ENCODE measurements at regions not wholly inside any gene's neighbourhood (a gene's known extent, or its start where the extent isn't known, plus 50 kb on each side); places are given as distances from the start of the nearest gene placed in this dataset.

DNA sequence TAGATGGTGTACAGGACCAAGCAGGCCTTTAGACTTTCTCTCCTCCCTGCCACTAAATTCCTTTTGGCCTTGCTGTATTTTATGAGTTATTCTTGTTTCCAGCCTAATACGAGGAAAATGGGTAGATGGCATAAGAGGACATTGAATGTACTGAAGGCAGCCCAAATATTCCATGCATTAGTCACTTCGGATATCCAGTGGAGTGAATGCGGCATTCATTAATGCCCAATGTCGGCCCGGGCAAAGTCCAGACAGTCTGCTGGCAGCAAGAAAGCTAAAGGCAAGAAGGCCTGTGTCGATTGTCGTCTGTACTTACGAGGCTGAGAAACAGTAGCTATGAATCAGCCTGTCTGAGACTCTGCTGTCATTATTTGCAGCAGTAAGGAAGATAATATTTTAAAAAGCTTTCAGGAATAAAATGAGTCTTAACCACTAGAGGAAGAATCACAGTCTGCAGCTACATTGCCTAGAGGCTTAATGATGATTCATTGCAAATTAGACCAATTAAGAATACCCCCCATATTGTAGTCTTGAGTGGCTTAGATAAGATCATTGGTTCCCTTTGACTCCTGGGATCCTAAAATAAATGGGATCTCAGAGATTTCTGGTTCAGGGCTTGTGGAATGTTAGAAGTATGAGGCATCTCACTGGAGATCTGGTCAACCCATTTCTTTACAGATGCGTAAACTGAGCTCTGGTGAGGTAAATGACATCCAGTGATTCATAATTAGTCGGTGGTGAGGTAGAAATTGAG, 534.1 kb upstream of the JAG1 start:
- no peak for DNase-seq (ENCODE audit: low read depth in 3 of 3)

DNA sequence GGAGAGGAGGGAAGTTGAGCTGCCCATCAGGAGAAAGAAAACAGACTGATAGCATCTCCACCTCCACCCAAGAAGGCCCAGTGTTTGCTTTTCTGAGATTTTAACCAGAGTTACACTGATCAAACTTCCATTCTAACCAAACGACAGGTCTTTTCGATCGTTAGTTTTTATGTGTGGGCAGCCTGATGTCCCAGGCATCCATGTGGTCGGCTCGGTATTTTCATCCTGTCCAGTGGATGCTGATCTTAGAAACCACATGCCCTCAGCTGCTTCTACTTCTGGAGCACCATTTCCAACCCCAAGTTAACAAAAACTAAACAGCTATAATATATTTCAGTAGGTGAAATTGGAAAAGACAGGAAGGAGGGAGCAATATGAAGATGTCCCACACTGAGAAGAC, 536.8 kb upstream of the JAG1 start:
- DNase-seq (ENCODE audit: low read depth in 3 of 3) = no peak

DNA sequence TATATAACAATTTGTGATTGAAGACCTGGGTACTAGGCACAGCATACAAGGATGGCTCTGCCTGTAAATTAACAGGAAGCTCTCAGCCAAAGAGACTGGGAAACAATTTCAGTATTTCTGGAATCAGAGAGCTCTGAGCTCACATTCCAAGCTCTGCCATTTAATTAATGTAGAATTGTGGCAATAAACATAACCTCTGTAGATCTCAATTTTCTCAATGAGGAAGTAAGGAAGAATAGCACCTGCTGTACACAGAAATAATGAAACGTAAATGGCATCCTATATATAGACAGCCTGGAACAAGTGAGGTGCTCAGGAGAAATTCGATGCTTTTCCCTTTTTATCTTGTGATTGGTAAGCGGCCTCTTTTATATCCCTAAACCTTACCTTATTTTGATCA, 538.5 kb upstream of the JAG1 start:
- no peak for DNase-seq (ENCODE audit: low read depth in 3 of 3)

DNA sequence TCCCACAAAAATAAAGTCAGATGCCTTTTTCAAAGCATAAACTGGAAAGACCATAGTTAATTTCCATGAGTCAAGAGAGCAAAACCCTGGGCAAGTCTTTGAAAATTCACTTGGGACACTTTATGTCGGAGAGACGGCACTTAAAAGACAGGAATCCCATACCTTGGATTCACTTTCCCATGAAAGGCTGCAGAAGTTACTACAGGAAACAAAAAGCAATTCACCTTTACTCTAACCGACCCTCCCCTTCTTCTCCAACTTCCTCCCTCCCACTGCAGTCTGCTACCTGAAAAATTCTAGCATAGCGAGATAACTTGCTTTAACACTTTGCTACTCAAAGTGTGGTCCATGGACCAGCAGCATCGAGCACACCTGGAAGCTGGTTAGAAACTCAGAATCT, 539.1 kb upstream of the JAG1 start:
- no peak for DNase-seq (ENCODE audit: low read depth in 3 of 3)

DNA sequence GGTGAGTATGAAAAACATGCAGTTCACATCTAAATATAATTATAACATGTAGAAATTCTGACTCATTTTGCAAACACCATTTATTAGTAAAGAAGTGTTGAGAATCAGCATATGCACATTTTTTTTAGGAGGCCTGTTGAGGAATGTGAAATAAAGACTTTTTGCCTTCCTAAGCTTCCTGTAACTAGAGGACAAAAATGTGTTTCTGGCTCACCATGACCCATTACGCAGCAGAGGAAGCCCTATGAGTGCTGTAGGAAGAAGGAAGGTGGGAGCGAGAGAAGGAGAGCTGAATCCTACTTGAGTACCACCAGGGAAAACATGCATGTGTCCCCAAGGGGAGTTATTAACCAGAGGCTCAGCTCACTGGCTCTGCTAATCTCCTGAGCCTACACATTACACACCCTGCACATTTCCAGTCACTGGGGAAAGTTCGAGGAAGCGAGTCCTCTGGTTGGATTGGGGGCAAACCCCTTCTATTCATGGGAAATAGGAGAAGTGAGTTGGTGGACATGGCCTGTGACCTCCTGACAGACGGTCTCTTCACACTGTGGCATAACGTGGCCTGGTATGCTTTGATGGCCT, 540.5 kb upstream of the JAG1 start:
- no peak for DNase-seq (ENCODE audit: low read depth in 3 of 3)

DNA sequence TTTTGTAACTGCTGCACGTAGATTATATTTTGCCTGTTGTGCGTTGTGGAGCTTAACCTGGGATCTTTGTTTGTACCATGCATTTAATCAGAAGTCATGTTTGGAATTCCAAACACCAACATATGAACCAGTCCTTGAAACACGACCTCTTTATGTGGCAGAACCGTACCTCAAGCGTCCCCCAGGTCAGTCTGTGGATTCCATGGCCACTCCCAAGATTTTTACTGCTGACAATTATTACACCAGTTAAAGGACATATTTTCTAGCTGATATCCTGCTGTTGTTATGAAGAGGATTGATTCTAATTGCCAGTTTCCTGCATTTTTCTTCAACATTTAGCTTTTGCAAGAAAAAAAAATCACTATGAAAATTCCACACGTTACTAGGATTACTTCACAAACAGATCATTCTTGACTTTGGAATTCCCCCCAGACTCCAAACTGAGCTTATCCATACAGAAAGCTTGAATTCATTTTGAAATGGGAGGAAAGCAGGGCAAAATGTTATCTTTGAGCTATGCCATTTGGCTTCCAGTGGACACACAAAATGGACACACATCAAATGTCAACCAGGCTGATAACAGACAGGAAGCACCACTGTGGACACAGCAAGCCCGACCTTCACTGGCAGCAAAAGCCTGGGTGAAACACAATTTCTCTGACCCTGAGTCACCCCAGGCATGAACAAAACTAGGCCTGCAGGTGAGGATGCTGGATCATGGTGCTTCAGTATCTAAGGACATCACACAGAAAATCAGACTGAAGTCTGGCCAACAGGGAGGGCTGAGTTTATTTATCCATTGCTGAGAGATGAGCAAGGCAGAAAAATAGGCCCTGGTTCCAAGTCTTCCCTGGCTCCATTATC, 542.9 kb upstream of the JAG1 start:
- no peak for DNase-seq (ENCODE audit: low read depth in 3 of 3)

DNA sequence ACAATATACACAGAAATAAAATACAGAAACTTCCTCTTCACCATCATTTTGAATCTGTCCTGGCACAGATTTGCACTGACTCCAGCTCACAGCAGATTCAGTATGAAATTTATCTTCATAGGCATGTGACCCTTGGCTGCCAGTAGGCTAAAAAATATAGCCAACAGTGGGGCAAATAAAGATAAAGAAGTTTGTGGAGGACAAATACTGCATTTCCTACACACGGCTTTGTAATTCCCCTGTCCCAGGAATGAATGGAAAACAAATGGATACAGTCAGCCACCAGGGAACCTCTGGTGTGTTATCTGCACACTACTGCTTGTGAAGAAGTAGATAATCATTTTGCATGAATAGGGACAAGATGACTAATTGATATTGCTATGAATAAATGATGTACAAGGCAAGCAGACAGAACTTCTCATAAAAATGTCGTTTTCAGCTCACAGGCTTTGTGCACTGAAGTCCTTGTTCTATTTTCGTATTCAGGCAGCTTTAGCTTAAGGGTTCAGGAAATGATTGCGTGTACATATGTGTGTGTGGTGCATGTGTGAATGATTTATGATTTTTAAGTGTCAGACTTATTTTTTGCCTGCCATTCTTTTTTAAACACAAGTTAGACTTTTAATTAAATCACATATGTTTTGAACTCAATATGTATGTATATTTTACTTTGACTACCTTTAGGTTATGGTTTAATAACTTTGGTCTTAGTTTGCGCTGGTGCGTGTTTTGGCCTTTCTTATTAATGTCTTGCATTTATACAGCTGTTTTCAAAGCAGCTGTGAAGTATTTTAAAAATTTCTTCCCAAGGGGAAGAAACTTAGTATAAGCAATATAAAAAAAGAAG, 543.8 kb upstream of the JAG1 start:
- DNase-seq (ENCODE audit: low read depth in 3 of 3) = no peak

DNA sequence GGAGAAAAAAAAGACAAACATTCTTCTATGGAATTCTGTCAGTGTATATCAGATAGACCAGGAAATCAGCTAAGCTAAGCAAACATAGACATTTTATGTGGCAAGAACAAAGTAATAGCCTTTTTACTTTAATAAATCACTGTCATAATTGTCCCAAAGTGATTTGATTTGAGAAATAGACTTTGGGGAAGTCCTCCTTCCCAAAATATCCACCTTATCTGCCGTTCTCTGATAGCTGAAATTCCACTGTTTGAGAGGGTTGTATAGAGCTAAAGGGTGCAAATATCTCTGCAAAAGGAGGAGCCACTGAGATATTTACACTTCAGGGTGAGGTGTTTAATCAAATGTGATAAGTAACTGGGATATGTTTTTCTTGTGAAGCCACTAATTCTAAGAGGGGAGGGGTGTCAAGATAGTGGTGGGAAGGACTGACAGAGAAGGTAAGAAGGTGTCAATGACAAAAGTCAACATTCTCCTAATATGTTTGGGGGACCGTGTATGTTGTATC, 544.4 kb upstream of the JAG1 start:
- no peak for DNase-seq (ENCODE audit: low read depth in 3 of 3)

DNA sequence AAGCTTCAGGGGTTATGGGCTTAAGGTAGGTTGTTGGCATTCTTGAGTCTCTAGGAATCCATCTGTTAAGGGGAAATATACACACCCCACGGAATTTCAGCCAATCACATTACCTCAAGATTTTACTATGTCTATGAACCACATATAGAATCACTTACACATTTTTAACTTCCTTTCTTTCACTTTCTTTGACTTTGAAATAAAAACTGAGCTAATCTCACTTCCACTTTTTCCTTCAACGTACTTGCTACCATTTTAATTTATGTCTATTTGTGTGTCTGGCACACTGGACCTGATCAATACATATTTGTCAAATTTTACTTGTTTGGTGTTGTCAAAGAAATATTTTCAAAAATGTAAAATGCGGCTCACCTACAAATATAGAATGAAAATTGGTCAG, 545.4 kb upstream of the JAG1 start:
- DNase-seq (ENCODE audit: low read depth in 3 of 3) = no peak

DNA sequence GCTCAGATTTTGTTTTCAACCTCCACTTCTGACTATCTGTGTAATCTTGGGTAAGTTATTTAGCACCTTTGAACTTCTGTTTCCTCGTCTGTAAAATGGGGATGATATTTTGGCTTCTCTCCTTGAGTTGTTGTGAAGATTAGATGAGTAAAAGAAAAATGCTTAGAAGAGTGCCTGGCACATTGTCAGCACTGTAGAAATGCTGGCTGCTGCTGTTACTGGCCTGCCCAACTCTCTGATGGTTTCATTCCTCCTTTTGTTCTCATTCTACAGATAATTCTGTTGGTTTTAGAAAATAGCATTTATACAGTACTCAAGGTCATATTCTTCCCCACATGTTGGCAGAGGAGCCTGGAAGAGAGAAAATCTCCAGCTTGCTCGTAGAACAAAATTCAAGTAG, 547.2 kb upstream of the JAG1 start:
- no peak for DNase-seq (ENCODE audit: low read depth in 3 of 3)

DNA sequence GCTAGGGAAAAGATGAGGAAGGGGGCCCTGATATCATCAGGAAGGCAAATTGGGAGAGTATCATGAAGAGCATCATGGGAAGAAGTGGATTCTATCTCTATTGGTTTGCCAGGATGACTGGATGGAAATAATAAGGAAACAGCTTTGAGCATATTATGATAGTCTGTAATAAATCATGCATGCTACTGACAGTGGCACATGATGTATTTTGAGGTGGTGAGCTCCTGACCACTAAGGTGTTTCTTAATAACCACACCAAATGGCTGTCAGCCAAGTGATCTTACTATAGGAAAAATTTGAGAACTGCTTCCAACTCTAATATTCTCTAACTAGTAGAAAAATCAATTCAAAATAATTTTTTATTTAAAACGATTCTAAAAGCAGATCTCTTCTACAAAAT, 548.4 kb upstream of the JAG1 start:
- DNase-seq (ENCODE audit: low read depth in 3 of 3) = no peak

DNA sequence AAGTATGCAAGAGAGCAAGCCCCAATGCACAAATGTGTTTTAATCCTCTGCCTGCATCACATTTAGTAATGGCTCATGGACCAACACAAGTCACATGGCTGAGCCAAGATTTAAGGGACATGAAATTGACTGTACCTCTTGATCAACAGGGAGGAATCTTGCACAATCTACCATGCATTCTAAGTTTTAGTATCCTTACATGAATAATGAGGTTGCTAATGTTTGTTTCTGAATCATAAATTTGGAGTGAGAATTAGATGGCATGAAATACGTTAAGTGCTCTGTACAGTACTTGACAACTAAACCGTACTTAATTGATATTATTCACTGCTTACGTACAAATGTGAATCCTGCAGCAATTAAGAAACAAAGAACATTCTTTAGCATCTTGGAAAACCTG, 553.8 kb upstream of the JAG1 start:
- DNase-seq (ENCODE audit: low read depth in 3 of 3) = no peak

DNA sequence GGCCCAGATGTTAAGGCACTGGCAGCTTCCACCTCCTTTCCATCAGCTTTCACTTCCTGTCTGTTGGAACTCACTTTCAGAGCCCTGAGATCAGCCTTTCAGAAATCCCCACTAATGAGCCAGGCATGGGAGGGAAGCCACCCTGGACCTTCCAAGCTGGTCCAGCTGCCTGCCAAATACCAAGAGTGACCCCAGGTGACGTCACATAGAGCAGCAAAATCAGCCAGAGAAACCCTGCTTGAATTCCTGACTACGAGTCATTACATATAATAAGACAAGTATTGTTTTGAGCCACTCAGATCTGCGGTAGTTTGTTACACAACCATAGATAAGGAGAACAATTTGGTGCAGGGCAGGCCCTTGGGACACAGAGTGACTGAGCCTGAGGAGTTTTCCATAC, 556.0 kb upstream of the JAG1 start:
- no peak for DNase-seq (ENCODE audit: low read depth in 3 of 3)

DNA sequence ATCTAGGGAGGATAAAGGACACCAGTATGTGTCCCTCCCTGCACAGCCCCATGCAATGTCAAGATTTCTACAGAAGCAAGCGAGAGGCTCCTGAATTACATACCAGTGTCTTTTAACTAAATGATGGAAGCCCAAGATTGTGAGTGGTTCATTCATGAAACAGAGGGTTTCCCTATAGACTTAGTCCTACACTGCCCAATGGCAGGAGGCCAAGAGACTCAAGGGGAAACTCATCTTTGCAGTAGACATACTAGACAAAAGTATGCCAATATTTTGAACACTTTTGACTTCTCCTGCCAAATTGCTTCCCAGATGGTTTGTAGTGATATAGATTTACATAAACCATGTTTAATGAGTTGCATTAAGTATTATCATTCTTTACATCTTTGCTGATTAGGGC, 557.2 kb upstream of the JAG1 start:
- DNase-seq (ENCODE audit: low read depth in 3 of 3) = no peak

DNA sequence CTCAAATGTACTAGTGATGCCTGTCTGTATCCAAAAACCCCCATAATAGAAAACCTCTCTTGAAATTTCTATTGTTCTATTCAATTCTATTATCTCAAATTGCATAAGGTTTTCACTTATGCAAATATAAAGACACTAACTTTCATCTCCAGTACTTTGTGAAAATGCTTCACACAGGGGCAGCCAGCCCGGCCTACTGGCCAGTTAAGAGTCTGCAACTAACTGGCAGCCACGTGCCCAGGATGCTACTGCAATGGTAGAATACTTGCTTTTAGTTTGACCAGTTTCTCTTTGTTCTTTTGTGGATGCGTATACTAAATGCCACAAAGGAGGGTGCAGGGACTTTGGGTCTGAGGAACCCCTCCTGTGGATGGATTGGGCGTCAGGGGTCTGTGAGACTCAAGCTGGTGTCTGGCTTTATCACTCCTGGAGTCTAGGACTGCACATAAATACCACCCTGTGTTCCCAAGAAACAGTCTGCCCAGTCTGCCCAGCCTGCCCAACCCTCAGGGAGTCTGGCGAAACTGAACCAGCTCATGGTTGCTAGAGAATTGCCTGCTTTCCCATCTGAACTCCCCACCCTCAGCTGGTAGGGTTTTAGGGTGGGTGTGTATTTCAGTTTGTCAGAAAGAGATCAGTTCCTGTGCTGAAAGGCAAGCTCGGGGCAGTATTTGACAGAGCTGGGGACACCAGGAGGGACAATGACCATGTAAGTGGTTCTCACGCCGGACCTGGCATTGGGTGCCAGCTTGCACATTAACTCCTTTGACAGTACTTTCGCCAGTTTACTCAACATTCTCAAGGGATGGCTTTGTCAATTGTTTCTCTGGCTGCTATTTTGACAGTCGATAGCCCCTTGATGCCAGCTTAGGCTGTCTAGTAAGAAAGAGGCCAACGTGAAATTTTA, 558.2 kb upstream of the JAG1 start:
- DNase-seq (ENCODE audit: low read depth in 3 of 3) = no peak

DNA sequence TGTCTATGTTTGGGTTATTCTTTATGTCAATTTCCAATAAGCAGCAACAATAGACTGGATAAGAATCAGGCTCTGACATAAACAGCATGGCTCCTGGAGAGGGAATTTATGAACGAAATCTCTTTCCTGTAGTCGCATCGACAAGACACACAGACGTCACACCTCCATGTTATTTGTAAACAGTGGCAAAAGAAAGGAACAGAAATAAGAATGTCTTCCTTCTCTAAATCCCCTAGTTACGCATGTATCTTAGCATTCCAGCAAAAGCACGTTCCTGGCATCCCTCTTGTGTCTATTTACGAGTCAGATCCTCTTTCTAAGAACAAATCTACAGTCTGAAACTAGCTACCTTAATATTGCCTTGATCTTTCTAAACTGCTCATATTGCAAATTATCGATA, 559.1 kb upstream of the JAG1 start:
- DNase-seq (ENCODE audit: low read depth in 3 of 3) = no peak

DNA sequence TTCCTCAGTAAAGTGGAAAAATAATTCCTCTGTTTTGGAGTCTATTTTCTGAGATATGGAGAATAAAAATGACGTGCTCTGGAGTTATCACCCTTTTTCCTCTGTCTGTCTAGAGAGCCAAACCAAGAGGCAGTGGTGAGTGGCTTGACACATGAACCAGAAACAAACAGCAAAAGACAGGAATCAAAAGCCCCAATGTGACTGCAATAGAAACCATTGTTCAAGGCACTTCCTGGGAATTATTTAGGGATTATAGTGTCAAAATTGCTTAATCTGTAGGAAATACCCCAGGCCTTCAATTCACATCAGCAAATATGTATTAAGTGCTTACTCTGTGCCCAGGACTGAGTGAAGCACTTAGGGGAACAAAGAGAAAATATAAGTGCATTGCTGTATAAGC, 560.4 kb upstream of the JAG1 start:
- no peak for DNase-seq (ENCODE audit: low read depth in 3 of 3)

DNA sequence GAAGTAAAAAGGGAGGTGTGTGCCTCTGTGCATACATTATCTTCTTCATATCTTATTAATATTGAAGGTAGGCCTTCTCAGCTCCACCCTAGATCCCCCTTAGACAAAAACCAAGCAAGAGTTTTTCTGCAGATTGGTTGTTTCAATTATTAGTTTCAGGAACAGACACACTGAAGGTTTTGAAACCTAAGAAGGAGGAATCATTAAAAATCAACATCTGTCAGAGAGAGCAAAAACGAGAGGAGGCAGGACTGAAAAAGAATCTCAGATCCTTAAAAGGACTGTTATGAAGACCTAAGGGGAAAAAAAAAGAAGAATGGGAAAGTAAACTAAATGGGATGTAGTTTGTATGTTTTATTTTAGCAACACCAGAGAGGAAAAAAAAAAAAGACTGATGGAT, 560.8 kb upstream of the JAG1 start:
- no peak for DNase-seq (ENCODE audit: low read depth in 3 of 3)

DNA sequence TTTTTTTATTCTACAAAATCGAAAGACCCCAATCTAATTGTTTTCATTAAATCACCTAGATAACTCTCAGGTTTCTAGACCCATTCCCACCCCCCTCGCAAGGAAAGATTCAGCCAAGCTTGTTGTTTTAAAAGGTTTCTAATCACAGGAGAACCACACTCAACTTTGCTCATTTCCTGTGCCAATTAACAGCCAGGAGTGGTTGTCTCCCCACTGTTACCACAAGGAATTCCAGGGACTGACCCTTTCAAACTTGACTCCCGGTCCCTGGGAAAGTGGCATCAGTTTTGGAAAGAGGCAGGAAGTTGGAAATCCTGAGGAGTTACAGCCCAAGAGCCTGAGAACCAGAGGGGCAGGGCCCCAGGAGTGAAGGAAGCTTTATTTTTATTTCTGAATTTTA, 561.3 kb upstream of the JAG1 start:
- DNase-seq (ENCODE audit: low read depth in 3 of 3) = no peak

DNA sequence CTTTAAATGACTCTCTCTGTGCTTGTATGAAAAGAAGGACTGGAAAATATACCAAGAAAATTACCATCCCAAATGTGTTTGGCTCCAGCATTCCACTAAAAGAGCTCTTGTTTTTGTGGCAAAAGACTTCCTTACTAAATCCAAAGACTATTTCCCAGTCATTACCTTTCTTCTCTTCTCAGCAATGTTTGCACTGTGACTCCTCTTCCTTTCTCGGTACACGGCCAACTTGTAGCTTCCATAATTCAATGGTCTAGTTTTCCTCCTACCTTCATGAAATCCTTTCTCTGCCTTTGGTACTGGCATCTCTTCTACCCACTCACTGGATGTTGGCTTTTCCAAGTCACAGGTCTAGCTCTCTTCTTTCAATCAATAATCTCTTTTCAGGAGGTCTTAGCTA, 568.5 kb upstream of the JAG1 start:
- no peak for DNase-seq (ENCODE audit: low read depth in 3 of 3)

DNA sequence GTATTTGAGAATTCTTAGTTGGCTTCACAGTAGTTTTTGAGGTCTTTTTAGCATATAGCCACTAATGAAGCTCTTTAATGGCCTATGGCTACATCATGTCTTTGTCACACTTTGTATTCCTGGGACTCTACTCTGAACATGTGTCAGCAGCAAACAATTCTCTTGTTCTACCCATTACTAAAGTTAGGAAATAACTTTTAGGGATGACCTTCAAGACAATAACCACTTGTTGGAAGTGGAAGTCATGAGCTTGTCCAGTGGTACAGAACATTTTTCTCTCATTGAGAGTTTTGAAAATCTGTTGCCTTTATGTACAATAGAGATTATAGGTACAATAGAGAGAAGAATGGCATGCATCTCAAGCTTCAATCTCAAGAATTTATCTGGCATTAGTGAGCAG, 571.6 kb upstream of the JAG1 start:
- no peak for DNase-seq (ENCODE audit: low read depth in 3 of 3)

Data from stimulated activated CD4-positive, alpha-beta T cell treated with anti-CD3 and anti-CD28 coated beads, TNF-alpha, amount 100 ng/mL, for 48 hours (primary cell).